ENCODE measurements at regions not wholly inside any gene's neighbourhood (a gene's known extent, or its start where the extent isn't known, plus 50 kb on each side); places are given as distances from the start of the nearest gene placed in this dataset.
A peak's percentile ranks its signal among the peaks of the same experiment; 100 is the strongest.
"Not testable (repeated sequence)": the region's sequence is repeated elsewhere in the genome, so short reads cannot be mapped to it uniquely, and the experiment has no call there.

DNA sequence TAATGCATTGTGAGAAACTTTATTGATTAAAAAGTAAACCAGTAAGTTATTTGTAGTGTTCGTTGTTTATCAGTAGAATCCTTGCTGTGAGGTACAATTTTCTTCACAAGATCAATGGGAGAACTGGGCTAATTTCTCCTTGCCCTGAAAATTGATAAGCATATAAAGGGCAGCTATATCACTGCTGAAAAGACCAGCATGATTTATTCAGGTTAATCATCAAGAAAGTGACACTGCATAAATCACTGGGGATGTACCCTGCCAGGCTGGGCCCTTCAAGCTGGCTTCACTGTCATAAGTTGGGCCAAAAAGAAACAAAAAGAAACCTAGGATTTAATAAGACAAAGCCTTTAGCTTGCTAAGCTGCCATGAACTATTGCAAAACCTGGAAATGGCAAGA is 746.7 kb downstream of the STPG2 start:
- no peak overlapping the region for H3K4me3 ChIP-seq (ENCODE audit: low read depth, poor library complexity, severe bottlenecking)
- intact Hi-C loops (cut with DNase I; ENCODE audit: low total_unique reads) = no loop called here
- no peak for TF ChIP-seq POLR2A (IDR thresholded peaks at IDR 0.05)
- TF ChIP-seq CTCF (IDR thresholded peaks at IDR 0.05) = no peak

GRCh38 chr4:97404876-97405523 is 738.3 kb downstream of the STPG2 start:
- WGBS, 2 donors = 78 to 83% methylated on average over 5 of the region's 5 CpGs
- H3K4me3 ChIP-seq (ENCODE audit: low read depth, poor library complexity, severe bottlenecking) = no peak overlapping the region
- intact Hi-C loops (cut with DNase I; ENCODE audit: low total_unique reads) = no loop called here
- no peak for TF ChIP-seq POLR2A (IDR thresholded peaks at IDR 0.05)
- TF ChIP-seq CTCF (IDR thresholded peaks at IDR 0.05) = no peak
- DNase-seq (ENCODE audit: low spot score in 2 of 2) = no peak

More for the DNA sequence above, 746.7 kb downstream of the STPG2 start:
- DNase-seq (ENCODE audit: low spot score in 2 of 2) = no peak
- WGBS, 2 donors = 33 to 48% methylated on average over 1 of the region's 1 CpG

GRCh38 chr4:97411356-97411755 is 731.9 kb downstream of the STPG2 start:
- intact Hi-C loops (cut with DNase I; ENCODE audit: low total_unique reads) = no loop called here
- no peak for TF ChIP-seq POLR2A (IDR thresholded peaks at IDR 0.05)
- WGBS, 2 donors = 46 to 55% methylated on average over 3 of the region's 3 CpGs
- H3K4me3 ChIP-seq (ENCODE audit: low read depth, poor library complexity, severe bottlenecking) = no peak overlapping the region
- DNase-seq (ENCODE audit: low spot score in 2 of 2) = no peak

DNA sequence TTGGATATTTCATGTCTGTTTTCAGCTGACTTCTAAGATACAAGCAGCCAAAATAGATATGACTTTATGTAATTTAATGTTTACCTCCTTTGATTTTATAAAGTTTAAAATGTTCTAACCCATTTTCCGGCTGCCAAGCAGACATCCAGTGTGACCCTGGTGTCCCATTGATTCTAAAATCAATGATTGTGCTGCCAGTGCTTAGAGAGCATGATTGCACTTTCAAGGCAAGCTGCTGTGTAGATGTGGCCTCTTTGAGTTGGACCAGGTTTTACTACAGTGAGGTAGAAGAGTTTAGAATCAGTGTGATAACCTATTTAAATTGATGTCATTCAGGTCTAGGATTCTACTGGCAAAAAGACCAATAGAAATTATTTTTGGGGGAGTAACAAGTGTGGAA is 730.9 kb downstream of the STPG2 start:
- 83 to 87% methylated on average over 1 of the region's 1 CpG for WGBS, 2 donors
- intact Hi-C loops (cut with DNase I; ENCODE audit: low total_unique reads) = no loop called here
- no peak for DNase-seq (ENCODE audit: low spot score in 2 of 2)
- H3K4me3 ChIP-seq (ENCODE audit: low read depth, poor library complexity, severe bottlenecking) = no peak overlapping the region
- no peak for TF ChIP-seq CTCF (IDR thresholded peaks at IDR 0.05)
- no peak for TF ChIP-seq POLR2A (IDR thresholded peaks at IDR 0.05)

- TF ChIP-seq CTCF (IDR thresholded peaks at IDR 0.05) (no peak), POLR2A (IDR thresholded peaks at IDR 0.05) (no peak)
- intact Hi-C loops (cut with DNase I; ENCODE audit: low total_unique reads) = no loop called here
- WGBS, 2 donors = 86 to 87% methylated on average over 4 of the region's 4 CpGs
- DNase-seq (ENCODE audit: low spot score in 2 of 2) = no peak
- no peak overlapping the region for H3K4me3 ChIP-seq (ENCODE audit: low read depth, poor library complexity, severe bottlenecking)
Observed at GRCh38 chr4:97414161-97414560, 729.1 kb downstream of the STPG2 start.

DNA sequence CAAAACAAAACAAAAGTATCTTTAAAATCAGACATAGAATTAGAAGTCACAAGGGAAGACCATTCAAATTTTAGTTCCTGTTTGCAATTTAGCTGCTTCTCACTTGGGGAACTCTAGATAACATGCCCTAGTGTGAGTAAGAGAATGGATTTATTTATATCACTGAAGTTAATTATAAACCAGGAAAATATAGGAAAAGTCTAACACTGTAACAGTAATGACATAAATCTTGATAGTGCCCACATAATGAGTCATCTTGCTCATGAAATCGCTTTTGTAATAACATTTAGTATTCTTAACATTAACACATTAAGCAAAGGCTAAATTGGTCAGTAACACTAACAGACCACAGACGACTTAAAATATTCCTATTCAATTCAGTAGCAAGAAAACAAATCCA is 710.7 kb downstream of the STPG2 start:
- 76 to 80% methylated on average over 2 of the region's 2 CpGs for WGBS, 2 donors
- no peak for TF ChIP-seq POLR2A (IDR thresholded peaks at IDR 0.05)
- no peak for TF ChIP-seq CTCF (IDR thresholded peaks at IDR 0.05)
- intact Hi-C loops (cut with DNase I; ENCODE audit: low total_unique reads) = no loop called here
- H3K4me3 ChIP-seq (ENCODE audit: low read depth, poor library complexity, severe bottlenecking) = no peak overlapping the region
- DNase-seq (ENCODE audit: low spot score in 2 of 2) = no peak

DNA sequence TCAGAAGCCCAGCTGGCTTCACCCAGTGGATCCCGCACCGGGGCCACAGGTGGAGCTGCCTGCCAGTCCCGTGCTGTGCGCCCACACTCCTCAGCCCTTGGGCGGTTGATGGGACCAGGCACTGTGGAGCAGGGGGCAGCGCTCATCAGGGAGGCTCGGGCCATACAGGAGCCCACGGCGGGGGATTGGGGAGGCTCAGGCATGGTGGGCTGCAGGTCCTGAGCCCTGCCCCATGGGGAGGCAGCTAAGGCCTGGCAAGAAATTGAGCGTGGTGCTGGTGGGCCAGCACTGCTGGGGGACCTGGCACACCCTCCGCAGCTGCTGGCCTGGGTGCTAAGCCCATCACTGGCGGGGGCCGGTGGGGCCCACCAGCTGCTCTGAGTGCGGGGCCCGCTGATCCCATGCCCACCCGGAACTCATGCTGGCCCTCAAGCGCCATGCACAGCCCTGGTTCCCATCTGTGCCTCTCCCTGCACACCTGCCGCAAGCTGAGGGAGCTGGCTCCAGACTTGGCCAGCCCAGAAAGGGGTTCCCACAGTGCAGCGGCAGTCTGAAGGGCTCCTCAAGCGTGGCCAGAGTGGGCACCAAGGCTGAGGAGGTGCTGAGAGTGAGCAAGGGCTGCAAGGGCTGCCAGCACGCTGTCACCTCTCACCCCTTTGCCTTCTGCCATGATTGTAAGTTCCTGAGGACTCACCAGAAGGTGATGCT is 705.1 kb downstream of the STPG2 start:
- intact Hi-C loops (cut with DNase I; ENCODE audit: low total_unique reads); H3K4me3 ChIP-seq (ENCODE audit: low read depth, poor library complexity, severe bottlenecking): not testable (repeated sequence)
- 91% methylated on average over 10 to 21 of the region's 21 CpGs for WGBS, 2 donors
- peak in 1 of 2 donors; percentile 80 for DNase-seq (ENCODE audit: low spot score in 2 of 2)
